SW480 (cell line): ENCODE measurements at regions not wholly inside any gene's neighbourhood (a gene's known extent, or its start where the extent isn't known, plus 50 kb on each side); places are given as distances from the start of the nearest gene placed in this dataset.
"Not testable (repeated sequence)": the region's sequence is repeated elsewhere in the genome, so short reads cannot be mapped to it uniquely, and the experiment has no call there.

Source experiments
- DNase-seq: peaks from one replicate; pipeline ENCODE4 v3.0.0-alpha.2; 2016; ENCODE audit warnings: low spot score

- DNase-seq: no peak
Measured at GRCh38 chr2:2896011-2896410, 481.6 kb downstream of the EIPR1 start.

- not testable (repeated sequence) for DNase-seq
Measured at GRCh38 chr2:2894011-2894410, 483.6 kb downstream of the EIPR1 start.

DNA sequence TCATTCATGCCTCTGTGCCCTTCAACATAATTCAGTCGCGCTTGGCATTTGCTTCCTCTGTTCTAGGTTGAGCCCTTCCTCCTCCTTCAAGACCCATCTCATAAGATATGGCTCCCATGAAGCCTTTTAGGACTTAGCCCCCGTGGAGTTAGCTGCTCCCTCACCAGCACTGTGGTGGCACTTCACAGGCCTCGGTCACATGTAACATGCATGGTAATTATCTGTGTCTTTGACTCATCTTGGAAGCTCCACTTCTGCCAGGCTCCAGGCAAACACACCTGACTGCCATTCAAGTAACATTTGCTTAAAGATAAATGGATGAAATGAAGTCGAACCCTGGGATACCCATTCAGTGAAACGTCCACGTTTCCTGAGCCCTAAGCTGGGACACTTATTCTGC lies 484.7 kb downstream of the EIPR1 start:
- no peak for DNase-seq

- DNase-seq: no peak
Measured at GRCh38 chr2:2892378-2892777, 485.2 kb downstream of the EIPR1 start.

DNA sequence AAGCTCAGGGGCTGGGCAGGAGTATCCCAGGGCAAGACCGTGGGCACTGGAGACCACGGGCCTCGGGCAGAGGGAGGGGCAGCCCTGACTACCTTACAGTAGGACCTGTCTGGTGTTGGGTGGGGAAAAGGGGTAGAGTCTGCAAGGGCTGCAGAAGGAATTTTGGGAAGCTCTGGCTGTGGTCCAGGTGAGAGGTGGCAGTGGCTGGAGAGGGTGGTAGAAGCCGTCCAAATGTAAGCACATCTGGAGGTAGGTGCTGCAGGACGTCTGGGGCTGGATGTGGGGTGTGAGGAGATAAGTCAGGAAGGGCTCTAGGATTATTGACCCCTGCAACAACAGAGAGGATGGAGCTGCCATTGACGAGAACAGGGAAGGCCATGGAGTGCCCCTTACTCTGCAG lies 486.7 kb downstream of the EIPR1 start:
- DNase-seq: no peak

DNA sequence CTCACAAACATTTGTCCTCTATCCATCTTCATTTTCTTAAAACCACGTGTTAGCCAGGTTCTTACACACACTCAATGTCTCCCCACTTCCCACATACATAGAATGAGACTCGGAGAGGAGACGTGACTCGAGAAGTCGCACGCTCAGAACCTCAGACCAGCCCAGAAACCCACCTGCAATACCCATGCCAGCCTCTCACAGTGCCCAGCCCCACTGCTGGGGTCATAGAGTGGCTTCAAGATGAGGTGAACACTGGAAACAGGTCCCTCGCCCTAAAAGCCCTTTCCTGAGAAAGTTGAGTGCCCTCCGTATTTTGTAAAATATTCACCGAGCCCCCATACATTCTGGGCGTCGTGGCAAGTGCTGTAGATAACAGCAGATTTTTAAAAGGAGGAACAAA lies 487.4 kb downstream of the EIPR1 start:
- no peak for DNase-seq

GRCh38 chr2:2889646-2890045 lies 488.0 kb downstream of the EIPR1 start:
- no peak for DNase-seq

- no peak for DNase-seq
Measured at GRCh38 chr2:2889141-2889540, 488.5 kb downstream of the EIPR1 start.

GRCh38 chr2:2887772-2888387 lies 489.7 kb downstream of the EIPR1 start:
- DNase-seq: peak; percentile 26

GRCh38 chr2:2886922-2887321 lies 490.7 kb downstream of the EIPR1 start:
- DNase-seq: no peak

GRCh38 chr2:2881499-2881898 lies 496.1 kb downstream of the EIPR1 start:
- DNase-seq: no peak

DNA sequence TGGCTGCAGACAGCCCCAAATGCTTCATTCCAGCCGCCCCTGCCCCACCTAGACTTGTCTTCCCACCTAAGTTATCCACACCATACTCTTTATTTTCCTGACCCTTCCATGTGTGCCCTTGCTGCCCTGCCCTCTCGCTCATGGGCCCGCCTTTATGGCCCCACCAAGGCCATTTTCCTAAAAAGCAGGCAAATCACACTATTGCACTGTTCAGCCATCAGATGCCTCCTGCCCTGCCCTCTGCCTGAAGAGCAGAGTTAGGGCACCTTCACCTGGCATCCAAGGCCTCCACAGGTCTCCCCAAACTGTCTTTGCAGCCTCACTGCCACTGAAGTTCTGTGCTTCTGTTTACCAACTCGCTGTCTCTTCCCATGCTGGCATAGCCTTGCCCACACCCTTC lies 496.7 kb downstream of the EIPR1 start:
- DNase-seq: no peak

DNA sequence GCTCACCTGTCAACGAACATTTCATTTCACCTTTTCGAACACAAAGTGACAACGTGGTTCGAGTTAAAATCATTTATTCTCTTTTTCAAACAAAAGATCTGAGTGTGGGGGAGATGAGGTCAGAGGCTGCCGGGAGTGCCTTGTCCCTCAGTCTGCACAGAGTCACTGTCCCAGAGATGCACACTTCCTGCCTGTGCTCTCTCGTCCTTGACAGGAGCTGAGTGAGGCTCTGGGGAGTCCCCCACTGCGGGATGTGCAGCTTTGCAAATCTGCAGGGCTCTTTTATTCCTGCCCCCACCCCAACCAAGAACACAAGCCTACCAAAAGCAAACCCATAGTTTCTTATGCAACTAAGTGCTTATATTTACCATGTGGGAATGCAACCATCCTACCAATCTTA lies 497.8 kb downstream of the EIPR1 start:
- no peak for DNase-seq

DNA sequence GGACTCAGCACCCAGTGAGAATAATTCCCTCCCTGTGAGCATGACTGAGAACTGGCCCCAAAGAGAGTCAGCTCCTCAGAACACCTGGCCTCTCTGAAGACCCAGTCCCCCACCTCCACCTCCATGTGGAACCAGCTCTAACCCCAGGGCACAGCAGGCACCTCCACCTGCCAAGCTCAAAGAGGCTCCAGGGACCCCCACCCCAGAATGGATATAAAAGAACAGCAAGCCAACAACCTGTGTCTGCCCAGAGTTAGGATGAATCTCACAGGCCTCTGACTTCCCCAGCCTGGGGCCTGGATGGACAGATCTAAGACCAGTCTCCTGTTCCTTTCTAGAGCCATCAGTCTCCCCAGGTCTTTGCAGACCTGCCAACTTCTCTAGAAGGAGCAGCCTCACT lies 498.5 kb downstream of the EIPR1 start:
- DNase-seq: no peak

DNA sequence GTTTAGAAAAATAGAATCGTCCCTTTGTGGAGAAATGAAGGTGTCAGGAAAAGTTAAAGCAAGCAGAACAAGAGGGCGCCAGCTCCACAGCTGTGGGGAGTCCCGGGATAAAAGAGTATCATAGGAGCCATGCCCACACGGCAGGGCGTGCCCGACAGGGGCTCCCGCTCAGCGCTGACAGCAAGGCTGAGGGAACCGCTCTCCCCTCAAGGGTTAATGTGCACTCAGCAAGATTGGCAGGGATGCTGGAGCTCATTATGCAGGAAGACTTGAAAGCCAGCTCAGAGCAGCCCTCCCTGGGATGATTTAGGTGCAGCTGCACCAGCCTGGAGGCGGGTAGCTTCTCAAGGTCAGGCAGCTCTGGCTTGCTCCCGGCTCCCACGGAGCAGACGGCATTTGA lies 500.2 kb downstream of the EIPR1 start:
- DNase-seq: no peak

DNA sequence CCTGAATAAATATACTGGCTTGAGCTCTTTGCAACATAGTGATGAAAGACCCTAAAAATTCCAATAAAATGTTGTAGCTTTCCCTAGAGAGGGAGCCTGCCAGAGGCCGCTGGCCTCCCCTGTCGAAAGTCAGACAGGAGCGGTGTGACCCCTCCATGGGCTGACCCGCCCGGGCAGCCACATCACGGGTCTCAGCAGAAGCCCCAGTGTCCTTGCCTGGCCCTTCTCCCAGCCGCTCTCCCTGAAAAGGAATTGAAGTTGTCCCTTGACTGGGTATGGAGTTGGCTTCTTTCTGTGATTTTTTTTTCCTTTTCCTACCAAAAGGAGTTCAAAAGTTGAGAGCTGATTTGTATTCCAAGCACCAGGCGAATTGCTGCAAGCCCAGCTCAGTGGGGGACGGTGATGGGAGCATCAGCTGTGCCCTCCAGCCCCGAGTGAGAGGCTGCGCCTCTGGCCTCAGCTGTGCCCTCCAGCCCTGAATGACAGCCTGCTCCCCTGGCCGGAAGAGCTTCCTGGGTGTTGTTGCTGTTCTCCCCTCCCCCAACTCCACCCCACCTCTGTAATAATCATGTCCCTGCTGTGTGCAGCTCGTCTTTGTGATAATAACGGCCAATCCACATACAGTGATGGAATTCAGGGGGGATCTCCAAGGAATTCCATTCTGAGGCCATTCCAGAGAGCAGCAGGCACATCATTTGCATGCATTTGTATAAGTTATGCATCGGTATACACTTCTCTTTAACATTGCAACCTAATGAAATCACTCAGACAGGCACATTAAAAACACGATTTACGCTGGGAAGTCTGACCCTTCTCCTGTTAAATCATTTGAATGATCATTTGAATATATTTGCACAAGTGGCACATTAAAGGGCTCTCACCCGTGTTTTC lies 501.0 kb downstream of the EIPR1 start:
- DNase-seq: no peak

DNA sequence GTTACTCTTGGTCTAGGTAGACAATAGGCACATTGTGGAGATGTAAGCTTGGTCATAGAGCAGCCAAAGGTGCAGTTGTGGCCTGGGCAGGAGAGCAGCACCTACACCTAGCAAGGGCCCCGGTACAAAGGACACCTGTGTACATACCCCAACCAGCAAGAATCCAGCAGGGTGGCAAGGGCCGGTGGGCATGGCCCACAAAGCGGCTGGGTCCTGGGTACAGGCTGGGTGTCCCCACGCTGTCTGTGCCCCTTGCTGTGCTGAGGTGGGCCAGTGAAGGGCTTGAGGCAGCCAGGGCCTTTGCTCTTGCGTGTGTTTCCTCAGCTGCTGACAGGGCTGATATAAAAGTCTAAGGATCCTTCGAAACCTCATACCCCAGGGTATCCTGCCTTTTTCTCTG lies 501.8 kb downstream of the EIPR1 start:
- DNase-seq: no peak

DNA sequence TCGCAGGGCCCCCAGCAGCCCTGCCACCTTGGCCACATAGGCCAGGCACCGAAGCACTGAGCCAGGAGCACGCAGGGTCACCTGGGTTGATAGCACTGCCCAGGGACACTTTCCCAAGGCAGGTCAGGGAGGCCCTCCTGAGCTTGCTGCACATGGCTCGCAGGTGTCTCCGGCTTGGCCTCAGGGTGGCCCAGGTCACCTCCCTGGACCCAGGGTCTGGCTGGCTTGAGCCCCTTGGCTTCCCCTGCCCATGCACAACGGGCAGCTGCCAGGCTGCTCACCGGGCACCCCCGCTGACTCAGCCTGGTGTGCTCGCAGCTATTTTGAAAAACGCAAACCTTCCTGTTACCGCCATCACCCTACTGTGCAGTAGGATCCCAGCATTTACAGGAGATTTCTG lies 502.3 kb downstream of the EIPR1 start:
- no peak for DNase-seq

DNA sequence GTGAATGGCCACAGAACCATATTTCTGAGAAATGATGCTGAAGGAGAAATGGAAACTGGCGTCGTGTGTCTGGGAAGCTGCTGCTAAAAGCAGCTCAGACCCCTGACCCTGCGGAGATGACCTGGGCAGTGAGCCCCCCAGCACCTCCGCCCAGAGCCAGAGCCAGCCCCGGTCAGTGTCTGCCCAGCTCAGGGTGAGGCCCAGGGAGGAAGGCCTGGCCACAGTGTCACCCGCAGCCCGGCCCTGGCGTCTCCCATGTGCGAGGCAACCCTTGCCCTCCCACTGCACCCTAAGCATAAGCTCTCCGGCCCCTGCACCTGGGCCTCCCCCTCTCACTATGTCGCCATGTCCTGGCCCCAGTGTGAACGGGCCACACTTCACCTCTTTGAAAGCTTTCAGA lies 502.8 kb downstream of the EIPR1 start:
- no peak for DNase-seq

DNA sequence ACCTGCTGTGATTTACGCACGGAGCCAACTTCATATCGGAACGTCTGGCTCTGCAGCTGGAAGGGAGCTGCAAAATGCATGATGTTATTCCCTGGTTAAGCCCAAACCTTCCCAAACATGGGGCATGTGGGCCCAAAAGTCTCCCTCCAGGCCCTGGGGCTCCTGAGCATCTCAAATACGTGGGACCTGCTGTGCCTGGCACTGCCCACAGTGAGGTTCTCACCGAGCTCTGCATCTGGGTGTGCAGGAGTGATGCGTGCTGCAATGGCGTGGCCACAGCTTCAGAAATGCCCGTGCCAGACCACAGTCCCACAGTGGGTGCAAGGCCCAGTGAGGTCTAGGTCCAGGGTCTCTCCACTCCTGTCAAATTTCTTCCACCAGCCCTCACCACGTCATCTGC lies 503.3 kb downstream of the EIPR1 start:
- DNase-seq: no peak

DNA sequence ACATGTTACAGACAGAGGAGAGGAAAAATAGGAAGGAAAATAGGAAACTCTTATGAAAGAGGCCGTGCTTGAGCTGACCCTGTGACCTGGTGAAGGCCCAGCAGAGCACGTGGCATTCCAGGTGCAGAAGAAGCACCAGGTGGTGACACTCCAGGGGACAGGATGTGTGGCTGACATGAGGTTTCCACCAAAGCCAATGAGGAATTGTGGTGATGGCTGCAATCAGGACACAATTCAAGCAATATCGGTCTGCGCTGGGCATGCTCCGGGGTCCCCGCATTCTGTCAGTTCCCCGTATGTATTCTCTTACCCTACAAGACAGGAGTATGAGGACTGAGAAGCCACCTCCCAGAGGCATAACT lies 504.2 kb downstream of the EIPR1 start:
- no peak for DNase-seq

DNA sequence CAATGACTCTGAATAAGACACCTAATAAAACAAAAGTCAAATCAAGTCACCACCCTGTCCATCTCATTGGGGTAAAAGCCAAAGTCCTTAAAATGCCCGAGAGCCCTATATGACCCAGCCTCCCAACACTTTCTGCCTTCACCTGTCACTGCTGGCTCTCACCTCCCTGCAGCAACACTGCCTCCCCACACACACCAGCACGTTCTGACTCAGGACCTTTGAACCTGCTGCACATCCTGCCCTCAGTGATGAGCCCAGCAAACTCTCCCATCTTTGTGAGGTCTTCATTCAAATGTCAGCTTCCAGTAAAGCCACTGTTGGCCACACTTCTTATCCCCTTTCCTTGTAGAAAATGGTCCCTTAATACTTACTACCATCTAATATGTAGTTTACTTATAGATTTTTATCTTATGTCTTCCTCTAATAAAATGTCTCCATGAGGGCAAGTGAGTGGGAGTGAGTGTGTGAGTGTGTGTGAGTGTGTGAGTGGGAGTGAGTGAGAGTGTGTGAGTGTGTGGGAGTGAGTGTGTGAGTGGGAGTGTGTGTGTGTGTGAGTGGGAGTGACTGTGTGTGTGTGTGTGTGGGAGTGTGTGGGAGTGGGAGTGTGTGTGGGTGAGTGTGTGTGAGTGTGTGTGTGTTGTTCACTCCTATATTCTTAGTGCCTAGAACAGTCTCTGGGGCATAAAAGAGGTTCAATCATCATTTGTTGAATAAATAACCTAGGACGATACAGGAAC lies 504.7 kb downstream of the EIPR1 start:
- no peak for DNase-seq

DNA sequence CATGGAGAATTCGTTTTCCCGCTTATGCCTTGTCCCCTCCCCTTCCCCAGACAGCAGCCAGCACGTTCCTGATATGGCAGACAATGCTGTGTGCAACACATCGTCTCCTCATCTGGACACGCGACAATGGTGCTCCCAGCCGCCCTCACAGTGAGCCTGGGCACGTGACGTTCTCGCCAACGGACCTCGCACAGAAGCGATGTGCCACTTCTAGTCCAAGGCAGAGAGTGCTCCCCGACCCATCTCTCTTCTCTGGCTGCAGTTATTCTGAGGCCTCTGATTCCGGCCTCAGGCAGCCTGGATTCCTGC lies 505.4 kb downstream of the EIPR1 start:
- DNase-seq: no peak
